Kidney epithelial cell (primary cell): ENCODE measurements at regions not wholly inside any gene's neighbourhood (a gene's known extent, or its start where the extent isn't known, plus 50 kb on each side); places are given as distances from the start of the nearest gene placed in this dataset.

Experiments used
- DNase-seq: peaks from one replicate; pipeline ENCODE4 v3.0.0-alpha.2; 2010; ENCODE audit warnings: low read depth
- H3K27me3 ChIP-seq: 2 replicates; pipeline ENCODE4 v1.6.0; 2011; ENCODE audit warnings: low read length; ENCODE audit not compliant: control insufficient read depth, insufficient read depth
- H3K36me3 ChIP-seq: 2 replicates; pipeline ENCODE4 v1.5.1; 2011; ENCODE audit warnings: low read length; ENCODE audit not compliant: control insufficient read depth, insufficient read depth
- H3K4me3 ChIP-seq: 2 replicates; pipeline ENCODE4 v1.5.1; 2011; ENCODE audit warnings: low read depth, mild to moderate bottlenecking, control low read depth, low read length
- CTCF ChIP-seq: IDR thresholded peaks from 2 replicates; pipeline ENCODE4 v1.5.1; 2011; ENCODE audit warnings: mild to moderate bottlenecking, moderate library complexity, low read length, control low read depth, inconsistent platforms; ENCODE audit not compliant: insufficient read depth, poor library complexity, severe bottlenecking

- H3K4me3 ChIP-seq, result no peak overlapping the region
- no peaks in the 10 kb centered on the region for H3K27me3 ChIP-seq
- no peak for TF ChIP-seq CTCF
- DNase-seq, result no peak
- no peaks in the 10 kb centered on the region for H3K36me3 ChIP-seq
Observed at GRCh38 chr7:19378345-19378714, 233.1 kb upstream of the FERD3L start.

- Histone ChIP-seq H3K36me3 (no peaks in the 10 kb centered on the region), H3K4me3 (no peak overlapping the region), H3K27me3 (no peaks in the 10 kb centered on the region)
- no peak for TF ChIP-seq CTCF
- no peak for DNase-seq
Observed at GRCh38 chr7:19377611-19378344, 232.6 kb upstream of the FERD3L start.

GRCh38 chr7:19376538-19376937, 231.3 kb upstream of the FERD3L start:
- no peak for DNase-seq
- Histone ChIP-seq H3K27me3 (no peaks in the 10 kb centered on the region), H3K36me3 (no peaks in the 10 kb centered on the region), H3K4me3 (no peak overlapping the region)
- TF ChIP-seq CTCF, result no peak

GRCh38 chr7:19375976-19376375, 230.8 kb upstream of the FERD3L start:
- Histone ChIP-seq H3K4me3 (no peak overlapping the region), H3K27me3 (no peaks in the 10 kb centered on the region), H3K36me3 (no peaks in the 10 kb centered on the region)
- no peak for DNase-seq
- no peak for TF ChIP-seq CTCF

GRCh38 chr7:19373334-19373733, 228.1 kb upstream of the FERD3L start:
- Histone ChIP-seq H3K27me3 (no peaks in the 10 kb centered on the region), H3K4me3 (no peak overlapping the region), H3K36me3 (no peaks in the 10 kb centered on the region)
- no peak for TF ChIP-seq CTCF
- DNase-seq, result no peak

GRCh38 chr7:19369806-19370205, 224.6 kb upstream of the FERD3L start:
- no peaks in the 10 kb centered on the region for H3K27me3 ChIP-seq
- no peak overlapping the region for H3K4me3 ChIP-seq

More at GRCh38 chr7:19369806-19370205, 224.6 kb upstream of the FERD3L start:
- H3K36me3 ChIP-seq, result no peaks in the 10 kb centered on the region
- no peak for DNase-seq
- no peak for TF ChIP-seq CTCF
